GM12878 (cell line): ENCODE measurements at regions not wholly inside any gene's neighbourhood (a gene's known extent, or its start where the extent isn't known, plus 50 kb on each side); places are given as distances from the start of the nearest gene placed in this dataset.
A peak's percentile ranks its signal among the peaks of the same experiment; 100 is the strongest.

ENCODE experiments used
- ATAC-seq: fragments of 200-7000 bp; cut with Tn5 transposase; 3 replicates; pipeline ENCODE4 v1.9.1; 2020; ENCODE audit warnings: mild to moderate bottlenecking, moderate library complexity
- BruUV-seq: library from RNA; stranded (reverse); fragments of 400-500 nt; replicated peaks from 2 replicates; lab custom pipeline; 2021; lab: Mats Ljungman, UMichigan
- CTCF ChIA-PET: fragments of 300-600 bp; sonication (Branson Sonifier 250); formaldehyde crosslinking; extraction: SDS; loops from one replicate; lab custom pipeline; 2021; ENCODE audit warnings: inconsistent platforms; lab: Yijun Ruan, JAX
- POLR2A ChIA-PET: fragments of 350-600 bp; formaldehyde crosslinking; extraction: SDS; loops from one replicate; lab custom pipeline; 2021; ENCODE audit warnings: inconsistent platforms; lab: Charles Lee
- RAD21 ChIA-PET: fragments of 300-600 bp; sonication (Branson Sonifier 250); formaldehyde crosslinking; loops from one replicate; lab custom pipeline; 2023; ENCODE audit warnings: antibody characterized with exemption; ENCODE audit not compliant: unreplicated experiment; lab: Charles Lee
- SMC1A ChIA-PET: fragments of 300-600 bp; sonication (Branson Sonifier 250); formaldehyde crosslinking; loops from one replicate; lab custom pipeline; 2023; ENCODE audit not compliant: unreplicated experiment, uncharacterized antibody; lab: Charles Lee
- DNase-seq: peaks from one replicate; pipeline ENCODE4 v3.0.0-alpha.2; 2011; ENCODE audit warnings: low read depth, low spot score
- FAIRE-seq: peaks from 3 replicates; lab custom pipeline; 2011; peaks lifted over from hg19 to GRCh38; lab: Jason Lieb, UNC
- H2AFZ ChIP-seq: 2 replicates; pipeline ENCODE4 v1.6.0; 2011; ENCODE audit warnings: low read depth, low read length, control low read depth; ENCODE audit not compliant: control insufficient read depth
- H3K27ac ChIP-seq: 2 replicates; pipeline ENCODE4 v1.5.1; 2011; ENCODE audit warnings: control low read depth; ENCODE audit not compliant: control insufficient read depth, insufficient read depth
- H3K27me3 ChIP-seq, 2 experiments: replicated peaks in 1 of 2; 2 replicates each; pipeline versions ENCODE4 v1.6.0 to v1.6.1; 2011; ENCODE audit warnings: low read length in 1 of 2; ENCODE audit not compliant: control insufficient read depth in 2 of 2, insufficient read depth in 2 of 2
- H3K36me3 ChIP-seq, 2 experiments: 2 replicates each; pipeline ENCODE4 v1.5.1; 2011; ENCODE audit warnings: low read length in 1 of 2; ENCODE audit not compliant: control insufficient read depth in 2 of 2, insufficient read depth in 2 of 2
- H3K4me1 ChIP-seq: 2 replicates; pipeline ENCODE4 v1.6.1; 2011; ENCODE audit warnings: mild to moderate bottlenecking, low read length, moderate library complexity, mixed read lengths; ENCODE audit not compliant: control insufficient read depth, insufficient read depth
- H3K4me2 ChIP-seq: 2 replicates; pipeline ENCODE4 v1.6.0; 2011; ENCODE audit warnings: control low read depth; ENCODE audit not compliant: control insufficient read depth, insufficient read depth
- H3K4me3 ChIP-seq: fragments of 200-600 bp; sonication (generic); 2 replicates; pipeline ENCODE4 v1.5.1; 2016
- H3K79me2 ChIP-seq: 2 replicates; pipeline ENCODE4 v1.6.0; 2011; ENCODE audit warnings: low read length; ENCODE audit not compliant: control insufficient read depth, insufficient read depth
- H3K9ac ChIP-seq: 2 replicates; pipeline ENCODE4 v1.8.0; 2011; ENCODE audit warnings: low read length, control low read depth, mixed read lengths; ENCODE audit not compliant: control insufficient read depth, insufficient read depth
- H3K9me3 ChIP-seq: replicated peaks from 3 replicates; pipeline ENCODE4 v1.5.1; 2011; ENCODE audit warnings: mild to moderate bottlenecking, low read length; ENCODE audit not compliant: control insufficient read depth, insufficient read depth
- H4K20me1 ChIP-seq: 2 replicates; pipeline ENCODE4 v1.6.0; 2011; ENCODE audit not compliant: control insufficient read depth, insufficient read depth
- ZNF24 ChIP-seq: fragments of 450-650 bp; IDR thresholded peaks from 2 replicates; pipeline ENCODE4 v1.6.1; 2017; ENCODE audit warnings: antibody characterized with exemption, mild to moderate bottlenecking
- WGBS: methylation state at CpG from one replicate; pipeline ENCODE4 v1.1.6; 2016; ENCODE audit warnings: low lambda C conversion rate; ENCODE audit not compliant: insufficient replicate concordance, insufficient coverage; ENCODE audit errors: missing lambda C conversion rate; 5-methylcytosine and 5-hydroxymethylcytosine counted together
- in situ Hi-C: fragments of 300-500 bp; cut with MboI; formaldehyde crosslinking; loops from 9 replicates; pipeline ENCODE4 v1.14.3; 2018; ENCODE audit warnings: mixed read lengths
- intact Hi-C: fragments of 100-400 bp; cut with micrococcal nuclease; formaldehyde crosslinking; loops from one replicate; pipeline ENCODE4 v1.14.2; 2022; ENCODE audit not compliant: unreplicated experiment
- TF ChIP-seq, protein P1 (sequence below): fragments of 450-650 bp; IDR thresholded peaks from 2 replicates; pipeline ENCODE4 v1.6.1; 2017; ENCODE audit warnings: mild to moderate bottlenecking, moderate library complexity
- TF ChIP-seq, protein P2 (sequence below): fragments of 450-650 bp; IDR thresholded peaks from 2 replicates; pipeline ENCODE4 v1.6.1; 2017; ENCODE audit warnings: mild to moderate bottlenecking, low read depth, inconsistent platforms; ENCODE audit not compliant: poor library complexity, severe bottlenecking

DNA sequence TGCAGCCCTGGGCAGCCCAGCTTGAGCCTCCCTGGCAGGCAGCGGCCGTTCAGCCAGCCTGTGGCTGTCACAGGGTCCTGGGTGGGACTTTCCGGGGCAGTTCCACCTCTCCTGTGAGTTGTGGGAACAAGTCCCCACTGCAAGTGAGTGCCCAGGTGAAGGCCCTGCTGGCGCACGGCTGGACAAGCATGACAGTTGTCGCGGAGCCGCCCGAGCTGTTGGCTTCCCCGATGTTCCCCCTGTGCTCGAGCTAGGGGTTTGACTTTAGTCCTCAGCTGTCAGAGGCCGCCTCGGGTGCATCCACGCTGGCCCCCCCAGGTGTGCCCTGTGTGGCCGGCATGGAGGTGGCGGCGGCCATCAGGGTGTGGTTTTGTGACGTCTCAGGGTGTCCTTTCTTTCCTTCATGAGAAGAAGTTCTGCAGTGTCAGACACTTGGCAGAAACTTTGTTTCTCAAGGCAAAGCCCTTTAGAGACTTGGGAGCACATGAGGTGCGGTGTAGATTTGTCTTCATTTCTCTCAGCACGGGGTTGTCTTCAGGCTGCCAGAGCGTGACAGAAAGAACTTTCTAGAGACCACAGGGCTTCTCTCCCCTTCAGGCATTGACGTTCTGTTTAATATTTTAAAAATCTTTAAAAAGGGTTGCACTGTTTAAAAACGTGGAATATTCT is 69.4 kb upstream of the HGFAC start:
- no peak for DNase-seq
- Histone ChIP-seq H2AFZ (no peak overlapping the region), H3K27me3 (peaks cover 0 to 2% of the 10 kb centered on the region in 2 experiments; a peak in 1 of 4 replicates), H3K9ac (no peak overlapping the region), H4K20me1 (no peaks in the 10 kb centered on the region), H3K9me3 (no peaks in the 10 kb centered on the region), H3K4me3 (no peak overlapping the region), H3K4me1 (peaks cover 21% of the 10 kb centered on the region), H3K4me2 (peak overlapping the region; percentile 44), H3K79me2 (no peaks in the 10 kb centered on the region), H3K36me3 (no peaks in the 10 kb centered on the region), H3K27ac (no peak overlapping the region)
- no peak for TF ChIP-seq ZNF24
- TF ChIP-seq, protein P1, sequence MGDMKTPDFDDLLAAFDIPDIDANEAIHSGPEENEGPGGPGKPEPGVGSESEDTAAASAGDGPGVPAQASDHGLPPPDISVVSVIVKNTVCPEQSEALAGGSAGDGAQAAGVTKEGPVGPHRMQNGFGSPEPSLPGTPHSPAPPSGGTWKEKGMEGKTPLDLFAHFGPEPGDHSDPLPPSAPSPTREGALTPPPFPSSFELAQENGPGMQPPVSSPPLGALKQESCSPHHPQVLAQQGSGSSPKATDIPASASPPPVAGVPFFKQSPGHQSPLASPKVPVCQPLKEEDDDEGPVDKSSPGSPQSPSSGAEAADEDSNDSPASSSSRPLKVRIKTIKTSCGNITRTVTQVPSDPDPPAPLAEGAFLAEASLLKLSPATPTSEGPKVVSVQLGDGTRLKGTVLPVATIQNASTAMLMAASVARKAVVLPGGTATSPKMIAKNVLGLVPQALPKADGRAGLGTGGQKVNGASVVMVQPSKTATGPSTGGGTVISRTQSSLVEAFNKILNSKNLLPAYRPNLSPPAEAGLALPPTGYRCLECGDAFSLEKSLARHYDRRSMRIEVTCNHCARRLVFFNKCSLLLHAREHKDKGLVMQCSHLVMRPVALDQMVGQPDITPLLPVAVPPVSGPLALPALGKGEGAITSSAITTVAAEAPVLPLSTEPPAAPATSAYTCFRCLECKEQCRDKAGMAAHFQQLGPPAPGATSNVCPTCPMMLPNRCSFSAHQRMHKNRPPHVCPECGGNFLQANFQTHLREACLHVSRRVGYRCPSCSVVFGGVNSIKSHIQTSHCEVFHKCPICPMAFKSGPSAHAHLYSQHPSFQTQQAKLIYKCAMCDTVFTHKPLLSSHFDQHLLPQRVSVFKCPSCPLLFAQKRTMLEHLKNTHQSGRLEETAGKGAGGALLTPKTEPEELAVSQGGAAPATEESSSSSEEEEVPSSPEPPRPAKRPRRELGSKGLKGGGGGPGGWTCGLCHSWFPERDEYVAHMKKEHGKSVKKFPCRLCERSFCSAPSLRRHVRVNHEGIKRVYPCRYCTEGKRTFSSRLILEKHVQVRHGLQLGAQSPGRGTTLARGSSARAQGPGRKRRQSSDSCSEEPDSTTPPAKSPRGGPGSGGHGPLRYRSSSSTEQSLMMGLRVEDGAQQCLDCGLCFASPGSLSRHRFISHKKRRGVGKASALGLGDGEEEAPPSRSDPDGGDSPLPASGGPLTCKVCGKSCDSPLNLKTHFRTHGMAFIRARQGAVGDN, result 0 out of 2 replicates have a peak, but pooled peaks have one; percentile 14
- TF ChIP-seq, protein P2, sequence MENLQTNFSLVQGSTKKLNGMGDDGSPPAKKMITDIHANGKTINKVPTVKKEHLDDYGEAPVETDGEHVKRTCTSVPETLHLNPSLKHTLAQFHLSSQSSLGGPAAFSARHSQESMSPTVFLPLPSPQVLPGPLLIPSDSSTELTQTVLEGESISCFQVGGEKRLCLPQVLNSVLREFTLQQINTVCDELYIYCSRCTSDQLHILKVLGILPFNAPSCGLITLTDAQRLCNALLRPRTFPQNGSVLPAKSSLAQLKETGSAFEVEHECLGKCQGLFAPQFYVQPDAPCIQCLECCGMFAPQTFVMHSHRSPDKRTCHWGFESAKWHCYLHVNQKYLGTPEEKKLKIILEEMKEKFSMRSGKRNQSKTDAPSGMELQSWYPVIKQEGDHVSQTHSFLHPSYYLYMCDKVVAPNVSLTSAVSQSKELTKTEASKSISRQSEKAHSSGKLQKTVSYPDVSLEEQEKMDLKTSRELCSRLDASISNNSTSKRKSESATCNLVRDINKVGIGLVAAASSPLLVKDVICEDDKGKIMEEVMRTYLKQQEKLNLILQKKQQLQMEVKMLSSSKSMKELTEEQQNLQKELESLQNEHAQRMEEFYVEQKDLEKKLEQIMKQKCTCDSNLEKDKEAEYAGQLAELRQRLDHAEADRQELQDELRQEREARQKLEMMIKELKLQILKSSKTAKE, result peak; percentile 79
- in situ Hi-C loops, result no loop called here
- intact Hi-C loops, result loop anchor here (2.0 kb wide), 1 partner anchor 14 kb away; no protein-coding TSS in a partner anchor
- ChIA-PET RAD21 (interaction anchor here (1.5 kb wide), 1 partner anchor 26 kb away, joined by 6 read pairs; no protein-coding TSS in a partner anchor), CTCF (interaction anchor here (0.8 to 1.3 kb wide), 3 partner anchors 14 to 72 kb away, joined by 3 read pairs; no protein-coding TSS in a partner anchor), POLR2A (no interaction called here), SMC1A (interaction anchor here (2.9 kb wide), 1 partner anchor 26 kb away, joined by 11 read pairs; no protein-coding TSS in a partner anchor)
- no peak for FAIRE-seq
- ATAC-seq, result peak; percentile 69
- 18% methylated on average over 23 of the region's 23 CpGs for WGBS
- no TSS peak for BruUV-seq
